Frontal cortex (tissue), 3 donors: ENCODE measurements at regions not wholly inside any gene's neighbourhood (a gene's known extent, or its start where the extent isn't known, plus 50 kb on each side); places are given as distances from the start of the nearest gene placed in this dataset.

Experiments
- DNase-seq, 2 donors: peaks; one replicate each; pipeline ENCODE4 v3.0.0; 2012; ENCODE audit warnings: low spot score in 2 of 2
- FAIRE-seq: peaks from 2 replicates; lab custom pipeline; 2012; peaks lifted over from hg19 to GRCh38; lab: Jason Lieb, UNC
- donor health status: control.
- donor health status: control.
- donor health status: control.

DNA sequence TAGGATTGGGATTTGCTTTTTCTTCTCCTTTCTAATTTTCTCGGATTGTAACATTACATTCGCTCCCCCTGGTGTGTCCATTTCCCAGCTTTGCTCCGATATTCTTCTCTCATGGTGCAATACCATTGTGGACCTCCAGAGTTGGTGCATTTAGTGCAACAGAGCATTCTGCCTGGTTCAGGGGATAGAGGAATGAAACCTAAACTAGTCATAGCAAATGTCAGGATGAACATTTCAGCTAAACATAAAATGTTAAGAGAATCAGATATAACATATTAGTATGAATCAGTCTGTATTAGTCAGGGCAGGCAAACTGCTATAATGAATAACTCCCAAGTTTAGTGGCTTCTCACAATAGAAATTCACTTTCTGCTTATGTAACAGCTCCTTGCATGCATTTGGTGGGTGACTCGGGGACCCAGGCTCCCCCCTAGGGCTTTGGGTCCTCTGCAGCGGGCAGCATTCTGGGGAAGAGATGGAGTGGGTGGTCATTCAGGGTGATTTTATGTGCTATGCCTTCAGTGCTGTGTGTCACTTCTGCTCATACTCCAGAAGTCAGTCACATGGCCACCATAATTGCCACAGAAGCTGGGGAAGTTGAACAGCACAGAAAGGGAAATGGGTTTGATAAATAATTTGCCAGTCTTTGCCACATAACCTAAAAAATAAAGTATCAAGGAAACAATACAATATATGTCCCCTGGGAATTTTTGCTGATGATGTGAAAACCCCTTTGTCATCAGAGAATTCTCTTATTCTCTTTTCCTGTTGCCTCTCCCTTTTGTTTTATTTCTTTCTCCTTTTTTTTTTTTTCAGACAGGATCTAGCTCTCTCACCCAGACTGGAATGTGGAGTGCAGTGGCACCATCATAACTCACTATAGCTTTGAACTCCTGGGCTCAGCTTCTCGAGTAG, 111.0 kb downstream of the HSPH1 start:
- FAIRE-seq (no peak), DNase-seq (no peak)

- no peak for FAIRE-seq
- DNase-seq: no peak
Measured at GRCh38 chr13:31049833-31050232, 111.9 kb downstream of the HSPH1 start.

DNA sequence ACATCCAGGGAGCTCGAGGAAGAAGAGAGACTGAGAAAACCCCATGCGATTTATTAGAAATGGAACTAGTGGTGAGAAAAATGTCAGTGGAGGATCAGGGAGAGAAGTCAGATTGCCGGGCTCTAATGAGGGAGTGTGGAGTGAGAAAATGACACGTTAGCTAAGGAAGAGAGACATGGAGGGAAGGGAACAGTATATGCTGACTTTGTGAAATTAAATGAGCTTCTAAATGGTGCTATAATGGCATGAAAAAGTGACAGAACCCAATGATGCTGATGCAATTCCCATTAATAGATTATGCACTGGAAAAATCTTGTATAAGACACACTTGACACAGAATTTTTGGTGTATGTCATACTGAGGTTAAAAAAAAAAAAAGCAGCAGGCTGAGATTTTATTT, 112.6 kb downstream of the HSPH1 start:
- no peak for DNase-seq
- no peak for FAIRE-seq

- no peak for FAIRE-seq
- no peak for DNase-seq
Measured at GRCh38 chr13:31048521-31048920, 113.2 kb downstream of the HSPH1 start.

GRCh38 chr13:31046711-31047279, 114.3 kb downstream of the TEX26 start:
- DNase-seq (peak; percentile 21 to 25), FAIRE-seq (no peak)

DNA sequence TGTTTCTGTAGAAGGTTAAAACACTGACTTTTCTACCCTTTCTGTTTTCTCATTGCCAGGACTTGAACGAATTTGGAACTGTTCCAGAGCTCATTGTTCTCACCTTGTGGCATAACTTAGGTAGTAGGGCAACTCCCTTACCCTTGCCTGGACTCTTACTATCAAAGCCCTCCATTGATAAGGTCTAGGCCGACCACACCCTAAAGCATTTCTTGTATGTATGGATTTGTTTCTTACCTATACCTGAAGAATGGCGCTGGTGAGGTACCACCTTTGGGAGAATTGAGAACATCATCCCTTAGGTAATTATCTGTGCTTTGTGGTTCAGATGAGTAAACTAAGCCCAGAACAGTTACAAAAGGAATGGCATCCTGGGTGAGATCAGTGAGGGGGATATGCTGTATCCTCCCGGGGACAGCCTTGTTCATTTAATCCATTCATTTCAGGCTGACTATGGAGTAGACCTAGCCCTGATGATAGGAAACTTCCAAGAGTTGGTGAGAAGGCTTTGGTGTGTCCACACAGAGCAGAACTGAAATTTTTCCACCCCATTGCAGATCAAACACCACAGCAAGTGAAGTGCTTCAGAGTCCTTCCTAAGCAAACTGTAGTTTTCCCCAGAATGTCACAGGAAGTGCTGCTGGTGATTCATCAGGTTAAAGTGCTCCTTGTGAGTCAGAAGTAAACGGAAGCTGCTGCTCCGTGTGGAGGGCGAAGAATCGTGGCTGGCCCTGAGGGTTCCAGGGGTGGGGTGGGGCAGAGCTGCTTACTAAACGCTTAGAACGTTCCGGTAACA, 113.0 kb downstream of the TEX26 start:
- no peak for FAIRE-seq
- DNase-seq: no peak

- no peak for FAIRE-seq
- DNase-seq: peak; percentile 33 to 62
Measured at GRCh38 chr13:31044364-31045285, 112.2 kb downstream of the TEX26 start.

DNA sequence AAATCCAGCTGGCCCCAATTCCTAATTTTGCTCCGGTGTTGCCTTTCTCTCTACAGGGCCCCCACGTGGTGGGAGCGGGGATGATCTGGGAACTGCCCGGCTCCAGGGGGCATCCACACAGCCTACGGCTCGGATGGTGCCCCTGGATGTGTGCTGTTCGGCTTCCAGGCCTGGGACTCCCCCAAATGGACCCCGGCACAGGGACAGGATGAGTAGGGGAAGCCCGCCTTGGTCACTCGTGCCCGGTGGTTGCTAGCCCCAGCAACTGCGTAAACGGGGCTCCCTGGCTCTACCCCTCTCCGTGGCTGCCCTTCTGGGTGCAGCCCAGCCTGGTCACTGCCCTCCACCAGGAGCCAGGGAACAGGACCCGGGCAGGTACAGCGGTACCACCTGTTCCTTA, 111.5 kb downstream of the TEX26 start:
- FAIRE-seq: no peak
- DNase-seq: no peak

DNA sequence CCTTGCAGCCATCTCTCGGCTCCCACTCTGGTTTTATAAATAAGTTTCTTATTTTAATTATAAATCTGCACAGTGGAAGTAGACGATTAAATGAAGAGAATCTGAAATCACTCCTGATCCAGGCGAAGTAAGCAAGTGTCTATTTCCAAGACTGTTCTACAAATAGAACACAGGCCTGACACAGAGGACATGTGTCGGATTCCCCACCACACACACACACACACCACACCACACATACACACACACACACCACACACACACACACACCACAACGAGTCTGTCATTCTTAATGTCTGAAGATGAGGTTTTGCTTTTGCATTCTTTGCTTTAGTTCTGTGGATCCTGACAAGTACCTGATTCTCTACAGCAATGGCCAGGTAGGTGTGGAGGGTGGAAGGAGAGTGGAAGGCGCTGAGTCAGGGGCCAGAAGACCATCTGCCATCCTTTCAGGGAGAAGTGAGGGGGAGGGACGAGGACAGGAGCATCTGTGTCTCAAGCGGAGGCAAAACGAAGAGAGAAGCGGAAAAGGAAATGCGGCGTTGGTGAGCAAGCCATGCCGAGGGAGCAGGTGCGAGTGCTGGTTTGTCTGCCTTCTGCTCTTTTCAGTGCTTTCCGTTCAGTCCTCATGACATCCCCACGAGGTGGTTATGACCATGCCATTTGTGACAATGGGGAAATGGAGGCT, 110.2 kb downstream of the TEX26 start:
- FAIRE-seq (no peak), DNase-seq (no peak)

GRCh38 chr13:31042049-31042448, 109.6 kb downstream of the TEX26 start:
- no peak for FAIRE-seq
- no peak for DNase-seq

- FAIRE-seq: no peak
- no peak for DNase-seq
Measured at GRCh38 chr13:31038834-31039552, 106.5 kb downstream of the TEX26 start.

DNA sequence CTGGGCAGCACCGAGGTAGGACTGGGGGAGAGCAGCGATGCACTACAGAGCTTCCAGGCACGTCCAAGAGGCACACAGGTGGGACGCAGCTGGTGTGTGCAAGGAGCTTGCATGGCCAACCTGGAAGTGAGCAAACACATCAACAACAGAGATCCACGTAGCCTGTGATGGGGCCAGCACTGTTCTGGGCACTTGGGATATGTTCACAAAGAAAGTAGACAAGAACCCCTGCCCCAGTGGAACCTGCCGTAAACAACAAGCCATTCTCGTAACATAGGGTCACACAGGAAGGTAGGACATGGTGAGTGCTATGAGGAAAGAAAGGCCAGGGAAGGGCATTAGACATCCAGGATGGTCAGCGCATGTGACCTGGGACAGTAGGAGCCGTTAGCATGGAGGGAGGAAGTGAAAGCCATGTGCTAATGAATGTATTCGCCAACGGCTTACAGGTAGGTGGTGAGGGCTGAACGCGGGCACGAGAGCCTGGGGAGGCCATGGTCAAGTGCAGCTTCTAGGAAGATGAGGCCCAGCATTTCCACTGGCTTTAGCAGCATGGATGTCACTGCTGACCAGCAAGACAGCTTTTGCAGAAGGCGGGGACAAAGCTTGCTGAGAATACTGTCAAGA, 105.5 kb downstream of the TEX26 start:
- DNase-seq (no peak), FAIRE-seq (no peak)

DNA sequence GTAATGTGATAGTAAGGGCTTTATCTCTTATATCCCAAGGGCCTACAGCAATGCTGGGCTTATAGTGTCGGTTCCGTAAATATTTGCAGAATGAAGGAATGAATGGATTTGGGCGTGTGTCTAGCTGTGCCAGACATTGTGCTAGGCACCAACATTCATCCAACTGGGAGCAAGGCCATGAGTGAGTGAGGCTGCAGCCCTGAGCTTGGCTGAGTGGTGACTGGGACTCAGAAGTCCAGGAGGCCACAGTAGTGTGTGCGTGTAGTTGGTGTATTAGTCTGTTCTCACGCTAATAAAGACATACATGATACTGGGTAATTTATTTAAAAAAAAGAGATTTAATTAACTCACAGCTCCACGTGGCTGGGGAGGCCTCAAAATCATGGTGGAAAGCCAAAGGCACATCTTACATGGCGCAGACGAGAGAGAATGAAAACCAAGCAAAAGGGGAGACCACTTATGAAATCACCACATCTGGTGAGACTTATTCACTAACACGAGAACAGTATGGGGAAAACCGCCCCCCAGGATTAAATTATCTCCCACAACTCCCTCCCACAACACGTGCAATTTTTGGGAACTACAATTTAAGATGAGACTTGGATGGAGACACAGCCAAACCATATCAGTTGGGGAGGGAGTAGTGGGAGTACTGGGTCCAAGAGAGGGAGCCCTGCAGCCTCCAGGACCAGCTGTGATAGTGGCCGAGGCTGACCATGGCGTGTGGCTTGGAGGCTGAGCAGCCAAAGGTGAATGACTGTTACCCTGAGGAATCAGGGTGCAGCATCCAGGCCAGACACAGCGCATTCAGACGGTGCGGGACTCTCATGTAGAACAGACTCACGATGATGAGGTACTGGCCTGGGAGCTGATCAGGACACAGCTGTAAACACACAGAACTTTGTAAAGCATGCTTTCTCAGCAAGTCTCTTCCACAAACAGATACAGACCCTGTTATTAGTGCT, 104.6 kb downstream of the TEX26 start:
- FAIRE-seq (no peak), DNase-seq (no peak)

DNA sequence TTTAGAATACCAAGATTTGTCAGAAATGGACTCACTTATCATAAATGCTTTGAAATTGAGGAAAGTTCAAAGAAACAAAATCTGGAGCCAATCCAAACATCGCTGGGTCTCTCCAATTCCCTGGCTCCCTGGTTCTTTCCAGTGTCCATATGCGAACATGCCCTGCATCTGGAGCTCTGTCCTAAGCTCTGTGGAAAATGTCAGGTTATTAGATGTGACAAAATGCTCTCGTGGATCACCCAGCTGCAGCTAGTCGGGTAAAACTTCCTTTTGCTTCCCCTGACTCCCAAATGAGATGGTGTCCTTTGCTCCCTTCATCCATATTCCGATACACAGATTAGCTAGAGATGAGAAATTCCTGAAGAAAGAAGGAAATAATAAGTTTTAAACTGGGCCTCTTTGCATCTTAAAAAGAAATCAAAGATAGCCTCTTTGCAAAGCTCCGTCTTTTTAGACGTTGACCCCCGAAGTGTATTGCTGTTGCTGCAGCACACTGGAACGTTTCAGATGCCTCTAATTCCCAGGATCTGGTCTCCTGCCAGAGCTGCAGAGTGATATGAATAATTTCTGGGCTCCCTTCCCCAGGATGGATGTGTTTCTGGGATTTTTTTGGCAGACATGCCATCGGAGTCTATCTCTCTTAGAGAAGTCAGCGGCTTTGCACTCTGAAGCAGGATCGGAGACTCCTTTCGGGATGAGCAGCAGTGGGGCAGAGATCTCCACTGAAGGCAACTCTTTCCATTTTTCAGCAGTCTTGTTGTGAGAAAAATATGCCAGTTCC, 102.9 kb downstream of the TEX26 start:
- no peak for DNase-seq
- no peak for FAIRE-seq

- FAIRE-seq (no peak), DNase-seq (no peak)
Measured at GRCh38 chr13:31032528-31033113, 100.2 kb downstream of the TEX26 start.

DNA sequence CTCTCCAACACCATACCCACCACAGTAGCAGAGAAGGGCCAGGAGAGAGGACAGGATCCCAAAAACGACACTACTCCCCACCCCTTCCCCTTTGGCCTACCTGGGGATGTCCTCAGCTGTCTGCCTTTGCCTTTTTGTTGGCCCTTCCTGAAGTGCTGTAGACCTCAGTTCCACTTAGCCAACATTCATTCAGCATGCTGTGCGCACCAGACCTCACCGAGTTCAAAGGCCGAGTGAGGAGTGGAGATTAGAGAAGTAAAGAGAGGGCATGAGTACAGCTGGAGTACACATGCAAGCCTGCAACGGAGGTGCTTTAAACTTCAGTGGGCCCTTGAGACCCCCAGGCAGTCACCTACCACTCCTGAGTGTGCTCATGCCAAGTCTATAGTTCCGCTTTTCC, 99.0 kb downstream of the TEX26 start:
- FAIRE-seq (no peak), DNase-seq (no peak)
